GM19328 (cell line): ENCODE measurements at regions not wholly inside any gene's neighbourhood (a gene's known extent, or its start where the extent isn't known, plus 50 kb on each side); places are given as distances from the start of the nearest gene placed in this dataset.
"Not testable (repeated sequence)": the region's sequence is repeated elsewhere in the genome, so short reads cannot be mapped to it uniquely, and the experiment has no call there.

ENCODE experiments used
- ATAC-seq: cut with Tn5 transposase; IDR thresholded peaks from one replicate; pipeline ENCODE4 v1.9.1; 2021; ENCODE audit warnings: mild to moderate bottlenecking, moderate library complexity; ENCODE audit not compliant: unreplicated experiment

DNA sequence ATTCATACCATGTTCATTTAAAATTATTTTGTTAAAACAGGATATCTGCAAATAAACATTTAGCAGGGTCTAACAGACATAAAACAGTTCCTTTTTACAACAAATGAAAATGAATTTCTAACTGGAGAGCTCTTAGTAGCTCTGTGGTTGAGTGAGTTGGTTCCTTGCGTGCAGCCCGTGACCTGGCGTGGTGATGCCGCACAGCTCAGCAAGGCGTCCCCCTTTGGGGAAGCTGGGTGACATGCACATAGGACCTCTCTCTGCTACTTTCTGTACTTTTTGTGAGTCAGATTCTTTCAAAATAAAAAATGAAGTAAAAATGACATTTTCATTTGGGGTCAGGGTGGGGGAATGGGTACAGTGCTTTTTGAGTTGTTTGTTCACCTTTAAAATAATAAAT, 75.9 kb downstream of the NPIPB11 start:
- not testable (repeated sequence) for ATAC-seq

DNA sequence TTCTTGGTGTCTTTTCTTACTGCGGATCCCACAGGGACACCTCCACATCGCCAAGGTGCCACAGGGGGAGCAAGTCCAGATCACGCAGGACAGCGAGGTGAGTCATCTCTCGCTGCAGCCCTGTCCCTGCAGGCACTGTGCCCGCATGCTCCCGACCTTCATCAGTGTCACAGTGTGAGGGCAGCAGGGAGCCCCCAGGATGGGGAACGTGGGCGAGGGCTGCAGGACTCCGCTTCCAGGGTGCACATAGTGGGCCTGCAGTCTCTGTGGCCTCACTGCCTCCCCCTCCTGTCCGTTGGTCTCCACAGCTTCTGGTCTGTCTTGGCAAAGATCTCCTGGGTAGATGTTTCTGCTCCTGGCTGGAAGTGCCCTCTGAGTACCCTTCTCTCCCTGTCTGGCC, 78.0 kb downstream of the NPIPB11 start:
- not testable (repeated sequence) for ATAC-seq

DNA sequence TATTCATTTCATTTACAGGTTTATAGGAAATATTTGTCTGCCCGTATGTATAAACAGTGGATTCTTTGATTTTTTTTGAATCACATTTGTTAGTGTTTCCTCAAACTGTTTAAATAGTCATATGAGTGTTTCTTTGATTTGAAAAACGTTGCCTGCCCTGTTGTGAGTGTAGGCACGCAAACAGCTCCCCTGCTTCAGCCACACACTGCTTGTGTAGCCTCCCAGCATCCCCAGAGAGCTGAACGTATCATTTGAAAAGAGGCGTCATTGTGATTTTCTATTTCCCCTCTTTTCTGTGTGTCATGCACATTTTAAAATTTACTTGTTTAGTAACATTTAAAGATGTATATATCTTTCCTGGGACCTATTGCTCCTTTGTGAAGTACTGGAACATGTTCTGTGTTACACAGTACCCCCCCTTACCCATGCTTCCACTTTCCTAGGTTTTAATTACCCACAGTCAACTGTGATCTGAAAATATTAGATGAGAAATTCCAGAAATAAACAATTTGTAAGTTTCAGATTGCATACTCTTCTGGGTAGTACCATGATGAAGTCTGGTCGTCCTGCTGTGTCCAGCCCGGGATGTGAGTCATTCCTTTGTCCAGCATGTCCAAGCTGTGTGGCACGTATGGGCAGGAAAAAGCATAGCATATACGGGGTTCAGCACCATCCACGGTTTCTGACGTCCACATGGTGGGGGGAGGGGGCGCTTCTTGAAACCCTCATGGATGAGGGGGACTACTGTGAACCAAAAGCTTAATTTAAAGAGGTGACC, 78.7 kb downstream of the NPIPB11 start:
- not testable (repeated sequence) for ATAC-seq

DNA sequence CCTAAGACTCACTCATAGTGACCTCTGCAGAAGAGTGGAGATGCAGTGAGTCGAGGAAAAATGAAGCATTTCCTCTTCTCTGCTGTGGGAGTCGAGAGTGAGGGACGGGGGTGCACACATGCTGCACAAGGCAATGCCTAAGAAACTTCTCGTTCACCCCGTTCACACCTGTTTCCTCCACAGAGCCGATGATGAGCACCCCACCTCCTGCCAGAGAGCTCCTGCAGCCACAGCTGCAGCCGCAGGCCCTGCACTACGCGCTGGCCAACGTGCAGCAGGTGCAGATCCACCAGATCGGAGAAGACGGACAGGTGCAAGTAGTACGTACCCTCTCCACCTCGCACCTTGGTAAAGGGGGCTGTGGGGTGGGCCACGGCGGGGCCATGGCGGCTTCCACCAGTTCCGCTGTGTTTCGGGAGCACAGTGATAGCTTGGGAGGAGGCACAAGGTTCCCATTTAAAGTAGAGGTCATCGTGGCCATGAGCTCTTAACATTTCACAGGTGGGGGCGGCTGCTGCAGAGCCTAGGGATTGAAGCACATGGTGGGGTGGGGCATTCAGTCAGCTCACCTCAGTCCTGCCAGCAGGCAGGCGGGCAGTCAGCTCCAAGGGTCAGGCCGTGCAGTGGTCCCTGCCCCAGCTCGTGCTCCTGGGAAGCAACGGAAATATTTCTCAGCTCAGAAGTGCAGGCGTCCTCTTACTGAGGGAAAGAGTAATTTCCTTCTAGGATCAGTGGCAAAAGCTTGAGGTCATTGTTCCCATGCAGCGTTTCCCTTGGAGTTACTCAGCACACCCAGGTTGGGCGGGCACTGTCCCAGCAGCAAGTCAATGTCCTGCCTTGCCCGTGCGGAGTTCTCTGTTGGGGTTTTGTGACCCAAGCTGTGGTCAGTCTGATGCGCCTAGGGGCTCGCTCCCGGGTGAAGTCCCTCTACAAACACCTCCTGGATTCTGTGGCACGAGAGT, 80.1 kb downstream of the NPIPB11 start:
- ATAC-seq = not testable (repeated sequence)

DNA sequence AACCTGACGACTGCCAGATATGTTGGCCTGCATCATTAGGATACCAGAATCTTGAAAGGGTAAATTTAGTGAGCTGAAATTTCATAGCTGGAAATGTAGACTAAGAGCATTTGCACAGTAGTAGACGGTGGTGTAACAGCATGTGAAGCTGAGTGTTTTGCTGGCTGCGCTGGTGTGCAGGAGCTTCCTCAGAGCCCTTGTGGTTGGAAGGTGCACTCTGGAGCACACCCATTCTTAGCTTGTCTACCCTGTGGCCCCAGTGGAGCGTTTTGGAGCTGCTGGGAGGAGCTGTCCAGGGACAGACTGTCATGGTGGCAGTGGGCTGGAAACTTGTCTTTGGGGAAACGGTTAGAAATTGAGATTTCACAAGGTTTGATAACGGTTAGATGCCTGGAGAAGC, 82.8 kb downstream of the NPIPB11 start:
- ATAC-seq = not testable (repeated sequence)

DNA sequence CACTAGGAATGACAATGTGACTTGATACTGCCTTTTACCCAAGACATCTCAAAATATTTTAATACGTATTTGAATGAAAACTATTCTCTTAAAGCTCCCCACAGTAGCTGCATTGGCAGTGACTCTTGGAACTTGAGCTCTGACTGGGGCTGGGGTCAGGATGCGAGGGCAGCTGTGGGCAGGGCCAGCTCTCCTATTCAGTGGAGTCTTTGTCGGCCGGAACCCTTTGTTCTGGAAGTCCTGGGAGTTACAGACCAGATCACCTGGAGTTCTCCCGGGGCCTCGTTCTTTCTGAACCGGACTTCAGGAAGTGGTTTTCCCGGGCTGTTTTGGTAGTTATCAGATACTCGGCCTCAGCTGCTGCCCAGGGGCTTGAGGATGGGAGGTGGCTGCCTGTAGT, 84.9 kb downstream of the NPIPB11 start:
- ATAC-seq = no peak

DNA sequence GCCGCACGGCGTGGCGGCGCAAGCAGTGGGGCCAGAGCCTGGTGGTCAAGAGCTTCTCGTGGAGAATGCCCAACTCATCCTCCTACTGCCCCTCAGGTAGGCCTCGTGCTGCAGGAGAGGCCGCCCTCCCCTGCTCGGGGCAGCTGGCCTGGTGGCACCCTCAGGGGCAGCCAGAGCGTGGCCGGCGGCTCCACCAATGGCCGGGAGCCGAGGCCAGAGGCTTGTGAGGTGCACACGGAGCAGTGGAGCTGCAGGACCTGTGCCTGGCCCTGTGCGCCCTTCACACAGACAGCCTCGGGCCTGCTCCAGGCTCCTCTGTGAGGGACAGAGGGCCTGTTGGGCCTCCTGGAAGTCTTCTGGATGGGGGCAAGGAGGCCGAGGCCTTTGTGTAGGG, 85.5 kb downstream of the NPIPB11 start:
- no peak for ATAC-seq

DNA sequence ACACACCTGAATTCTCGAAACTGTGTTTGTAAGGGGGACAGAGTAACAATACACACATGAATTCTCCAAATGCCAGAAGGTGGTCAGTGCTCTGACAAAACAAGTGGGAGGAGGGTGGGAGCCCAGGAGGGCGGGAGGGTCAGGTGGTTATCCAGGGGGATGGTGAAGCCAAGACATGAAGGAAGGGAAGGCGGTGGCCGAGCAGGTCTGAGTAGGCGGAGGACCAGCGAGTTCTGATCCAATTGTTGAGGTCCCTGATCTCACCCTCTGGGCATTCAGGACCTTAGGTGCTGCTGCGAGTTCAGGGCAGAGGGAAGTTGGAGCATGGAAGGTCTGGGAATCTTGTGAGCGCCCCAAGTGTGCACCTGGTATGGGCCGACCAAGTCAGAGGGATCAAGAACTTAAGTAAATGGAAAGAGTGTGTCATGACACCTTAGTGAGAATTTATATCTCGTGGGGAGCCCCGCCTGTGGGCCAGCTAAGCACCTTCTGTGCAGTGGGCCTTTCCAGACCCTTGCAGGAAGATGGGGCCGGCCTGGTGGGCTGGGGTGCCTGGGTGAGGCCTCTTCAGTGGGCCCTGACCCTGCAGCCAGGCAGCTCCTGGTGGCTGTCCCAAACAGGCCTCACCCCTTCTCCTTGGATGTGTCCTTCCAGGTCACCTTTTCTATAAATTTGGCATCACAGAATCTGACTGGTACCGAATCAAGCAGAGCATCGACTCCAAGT, 86.1 kb downstream of the NPIPB11 start:
- ATAC-seq = no peak

DNA sequence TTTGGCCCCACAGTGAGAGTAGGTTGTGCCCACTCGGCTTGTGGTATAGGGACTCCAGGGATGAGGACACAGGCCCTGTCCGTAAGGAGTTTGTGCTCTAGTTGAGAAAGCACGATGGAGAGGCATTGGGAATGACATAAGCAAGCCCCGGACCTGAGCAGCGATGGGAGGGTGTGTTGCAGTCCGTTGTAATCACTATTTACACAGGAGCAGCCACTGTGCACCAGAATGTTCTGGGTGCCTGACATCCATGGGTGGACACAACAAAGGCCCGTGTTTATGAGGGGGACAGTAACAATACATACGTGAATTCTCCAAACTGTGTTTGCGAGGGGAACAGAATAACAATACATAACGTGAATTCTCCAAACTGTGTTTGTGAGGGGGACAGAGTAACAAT, 86.8 kb downstream of the NPIPB11 start:
- ATAC-seq = no peak

DNA sequence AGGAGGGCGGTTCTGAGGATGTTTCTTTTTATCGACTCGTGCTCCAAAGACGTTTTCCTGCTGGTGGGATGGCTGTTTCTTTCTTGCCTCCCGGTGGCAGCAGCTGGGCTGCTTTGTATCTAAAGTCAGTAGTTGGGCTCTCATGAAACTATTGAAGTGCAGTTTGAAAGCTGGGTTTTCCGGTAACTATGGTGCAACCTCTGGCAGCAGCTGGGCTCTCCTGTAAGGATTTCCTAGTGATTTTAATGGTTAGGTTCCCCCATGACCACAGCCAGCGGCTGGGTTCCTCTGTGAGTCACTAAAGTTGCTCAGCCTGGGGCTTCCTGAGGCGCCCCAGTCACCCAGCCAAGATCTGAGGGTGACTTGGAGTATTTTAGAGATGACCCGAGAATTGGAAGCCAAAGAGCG, 87.9 kb downstream of the NPIPB11 start:
- ATAC-seq = not testable (repeated sequence)

DNA sequence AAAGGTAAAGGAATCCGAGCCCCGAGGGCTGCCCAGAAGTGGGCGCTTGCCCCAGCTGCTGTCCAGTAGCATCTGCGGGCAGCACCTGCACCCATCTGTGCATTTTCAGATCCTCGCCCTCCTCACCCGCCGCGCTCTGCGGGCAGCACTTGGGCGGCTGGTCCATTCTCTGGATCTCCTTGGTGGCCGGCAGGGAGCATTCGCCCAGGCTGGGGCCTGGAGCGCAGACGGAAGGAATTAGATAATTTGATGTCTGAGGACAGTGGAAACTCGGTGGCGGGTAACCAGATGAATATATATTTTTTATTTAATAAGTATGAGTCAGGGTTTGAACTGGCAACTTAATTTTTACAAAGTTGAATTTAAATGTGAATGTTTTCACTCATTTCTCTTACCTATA, 88.5 kb downstream of the NPIPB11 start:
- no peak for ATAC-seq

DNA sequence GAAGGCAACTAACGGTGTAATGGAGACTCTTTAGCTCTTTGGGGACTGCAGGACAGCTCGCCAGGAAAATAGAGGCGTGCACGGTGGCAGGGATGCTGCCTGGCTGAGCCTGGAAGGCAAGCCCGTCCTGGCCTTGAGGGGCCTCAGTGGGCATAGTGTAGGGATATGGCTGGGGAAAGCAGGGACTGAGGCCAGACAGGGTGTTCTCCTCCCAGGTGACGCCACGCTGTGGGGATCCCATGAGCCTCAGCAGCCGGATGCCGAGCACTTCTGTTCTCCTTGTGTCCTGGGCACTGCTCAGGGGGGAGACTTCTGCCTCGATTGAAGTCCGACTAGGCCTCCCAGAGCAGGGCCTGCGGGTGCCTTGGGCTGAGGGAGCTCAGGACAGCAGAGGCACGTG, 89.2 kb downstream of the NPIPB11 start:
- ATAC-seq = no peak

DNA sequence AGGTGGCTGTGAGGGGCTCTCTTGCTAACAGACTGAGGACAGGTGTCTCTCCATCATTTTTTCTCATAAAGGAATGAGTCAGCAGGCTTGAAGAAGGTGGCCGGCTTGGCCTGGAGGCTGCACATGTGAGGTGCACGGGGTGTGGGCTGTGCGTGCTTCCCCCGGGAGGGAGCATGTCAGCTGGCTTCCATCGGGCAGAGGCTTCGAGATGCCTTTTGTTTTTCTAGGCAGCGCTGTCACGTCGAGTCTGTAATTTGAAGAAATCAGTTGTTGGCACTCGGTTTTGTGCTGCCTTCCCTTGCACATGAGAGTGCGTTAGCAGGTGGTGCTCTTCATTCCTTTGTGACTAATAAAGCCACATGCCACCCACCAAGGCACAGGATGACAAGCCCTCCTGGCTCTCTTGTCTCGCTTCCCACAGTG, 89.7 kb downstream of the NPIPB11 start:
- ATAC-seq = no peak

DNA sequence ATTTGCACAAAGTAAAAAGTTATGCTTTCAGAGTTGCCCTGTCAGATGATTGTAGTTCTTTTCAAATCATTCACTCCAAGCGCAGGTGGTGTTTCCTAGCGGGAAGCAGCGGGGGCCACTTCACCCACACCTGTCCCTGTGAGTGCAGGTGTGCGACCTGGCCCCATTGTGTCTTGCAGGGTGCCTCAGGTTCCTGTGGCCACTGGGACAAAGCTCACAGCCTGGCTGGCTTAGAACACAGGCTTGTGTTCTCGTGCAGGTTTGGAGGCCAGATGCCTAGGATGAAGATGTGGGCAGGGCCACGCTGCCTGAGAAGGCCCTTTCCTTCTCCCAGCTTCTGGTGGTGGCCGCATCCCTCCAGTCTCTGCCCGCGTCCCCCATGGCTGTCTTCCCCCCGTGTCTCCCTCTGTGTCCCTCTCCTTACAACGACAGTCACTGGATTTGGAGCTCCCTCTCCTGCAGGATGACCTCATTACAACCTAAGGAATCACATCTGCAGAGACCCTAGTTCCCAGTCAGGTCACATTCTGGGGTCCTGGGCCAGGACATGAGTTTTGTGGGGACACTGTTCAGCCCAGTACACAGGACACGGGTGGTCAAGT, 90.5 kb downstream of the NPIPB11 start:
- ATAC-seq = no peak

DNA sequence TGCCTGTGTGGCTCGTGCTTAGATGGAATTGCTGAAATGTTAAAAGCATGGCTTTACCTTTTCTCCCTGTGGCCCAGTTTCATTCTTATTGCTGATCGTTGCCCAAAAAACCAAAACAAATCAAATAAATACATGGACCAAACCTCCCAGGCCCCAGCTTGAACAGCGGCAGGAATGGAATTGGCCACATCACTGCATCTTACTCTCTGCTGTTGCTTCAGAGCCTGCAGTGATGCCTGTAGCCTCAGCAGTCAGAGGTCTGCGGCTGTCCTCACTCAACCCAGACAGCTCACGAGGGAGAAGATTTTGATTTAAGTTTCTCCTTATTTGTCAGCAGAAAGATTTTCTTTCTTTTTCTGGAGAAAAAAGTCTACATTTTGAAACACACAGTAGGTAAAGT, 91.5 kb downstream of the NPIPB11 start:
- no peak for ATAC-seq

DNA sequence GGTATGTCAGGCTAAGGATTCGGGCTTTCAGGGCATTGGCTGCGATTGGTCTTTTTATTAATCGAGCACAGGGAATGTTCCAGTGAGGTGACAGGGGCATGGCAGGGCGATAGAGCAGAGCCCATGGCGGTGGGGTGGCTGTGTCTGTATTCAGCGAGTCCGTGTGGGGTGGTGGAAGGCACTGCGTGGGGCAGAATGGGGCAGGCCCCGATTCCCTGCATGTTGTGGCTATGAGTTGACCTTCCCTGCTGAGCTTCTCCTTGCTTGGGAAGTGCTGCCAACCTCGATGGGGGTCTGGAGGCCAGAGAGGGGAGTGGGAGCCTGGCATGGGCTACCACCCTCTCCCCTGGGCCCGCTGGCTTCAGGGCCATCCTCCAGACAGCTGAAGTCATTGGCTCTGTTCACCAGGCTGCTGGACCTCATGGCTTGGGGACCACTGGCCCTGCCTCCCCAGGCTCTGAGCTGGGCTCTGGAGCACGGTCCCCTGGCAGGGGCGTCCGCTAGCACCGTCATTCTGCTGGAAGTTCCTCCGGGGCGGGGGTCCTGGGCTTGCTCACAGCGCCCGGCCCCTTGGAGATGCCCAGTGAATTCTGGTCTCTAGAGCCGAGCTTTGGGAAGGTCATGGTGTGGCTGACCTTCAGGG, 92.1 kb downstream of the NPIPB11 start:
- ATAC-seq = no peak

DNA sequence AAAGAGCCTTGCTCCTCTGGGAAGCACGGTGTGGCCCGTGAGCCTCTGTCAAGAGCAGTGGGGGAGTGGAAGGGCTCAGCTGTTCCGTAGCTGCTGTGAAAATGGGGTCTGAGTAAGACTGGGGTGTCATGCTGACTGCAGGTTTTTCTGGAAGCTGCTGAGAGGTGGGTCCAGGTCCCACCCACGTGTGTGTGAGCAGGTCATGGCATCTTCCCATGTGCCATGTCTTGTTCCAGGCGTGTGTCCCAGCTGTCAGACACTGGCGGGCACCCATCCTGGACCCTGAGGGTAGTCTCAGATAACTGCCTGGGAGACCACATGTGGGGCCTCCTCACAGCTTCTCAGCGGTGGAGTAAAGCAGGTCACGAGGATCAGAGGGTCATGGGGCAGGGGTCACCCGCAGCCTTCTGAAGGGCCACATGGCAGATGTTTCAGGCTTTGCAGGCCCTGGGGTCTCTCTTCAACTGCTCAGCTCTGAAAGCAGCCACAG, 92.9 kb downstream of the NPIPB11 start:
- no peak for ATAC-seq

DNA sequence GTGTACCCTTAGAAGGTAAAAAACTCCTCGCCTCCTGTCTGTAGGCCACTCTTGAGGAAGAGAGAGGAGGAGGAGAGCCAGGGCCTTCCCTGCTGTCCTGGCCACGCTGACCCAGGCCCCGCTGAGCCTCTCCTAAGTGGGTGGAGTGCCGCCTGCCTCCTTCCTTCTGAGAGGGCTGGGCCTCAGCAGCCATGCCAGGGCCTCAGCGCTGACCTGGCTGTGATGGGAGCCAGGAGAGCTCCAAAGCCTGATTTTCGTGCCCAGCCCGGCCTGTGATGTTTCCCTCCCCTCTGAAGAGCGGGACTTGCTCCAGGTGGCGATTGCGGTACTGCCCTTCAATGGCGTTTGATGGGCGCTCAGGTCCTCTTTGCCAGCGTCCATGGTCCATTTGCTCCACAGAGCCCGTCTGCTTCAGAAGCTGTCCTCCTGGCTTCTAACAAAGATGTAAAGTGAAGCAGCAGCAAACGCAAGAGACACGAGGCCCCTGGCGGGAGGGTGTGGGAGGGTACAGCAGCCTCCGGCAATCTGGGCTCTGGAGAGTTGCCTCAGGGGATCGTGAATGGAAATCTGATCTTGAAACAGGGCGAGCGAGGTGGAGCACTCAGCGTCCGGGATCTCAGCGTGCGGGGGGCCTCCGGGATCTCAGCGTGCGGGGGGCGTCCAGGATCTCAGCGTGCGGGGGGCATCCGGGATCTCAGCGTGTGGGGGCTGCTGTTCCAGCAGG, 93.5 kb downstream of the NPIPB11 start:
- ATAC-seq = no peak

DNA sequence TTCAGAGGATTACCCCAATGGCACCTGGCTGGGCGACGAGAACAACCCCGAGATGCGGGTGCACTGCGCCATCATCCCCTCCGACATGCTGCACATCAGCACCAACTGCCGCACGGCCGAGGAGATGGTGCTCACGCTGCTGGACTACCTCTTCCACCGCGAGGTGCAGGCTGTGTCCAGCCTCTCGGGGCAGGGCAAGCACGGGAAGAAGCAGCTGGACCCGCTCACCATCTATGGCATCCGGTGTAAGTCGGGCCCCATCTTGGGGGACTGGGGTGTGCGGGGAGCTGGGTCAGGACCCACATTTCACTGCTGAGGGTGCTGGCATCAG, 94.2 kb downstream of the NPIPB11 start:
- ATAC-seq = not testable (repeated sequence)
